ENCODE measurements at regions not wholly inside any gene's neighbourhood (a gene's known extent, or its start where the extent isn't known, plus 50 kb on each side); places are given as distances from the start of the nearest gene placed in this dataset.
"Not testable (repeated sequence)": the region's sequence is repeated elsewhere in the genome, so short reads cannot be mapped to it uniquely, and the experiment has no call there.

GRCh38 chr4:116551806-116552205, 533.6 kb downstream of the TRAM1L1 start:
- no peak for DNase-seq (ENCODE audit: extremely low read depth, low read depth, low spot score)

DNA sequence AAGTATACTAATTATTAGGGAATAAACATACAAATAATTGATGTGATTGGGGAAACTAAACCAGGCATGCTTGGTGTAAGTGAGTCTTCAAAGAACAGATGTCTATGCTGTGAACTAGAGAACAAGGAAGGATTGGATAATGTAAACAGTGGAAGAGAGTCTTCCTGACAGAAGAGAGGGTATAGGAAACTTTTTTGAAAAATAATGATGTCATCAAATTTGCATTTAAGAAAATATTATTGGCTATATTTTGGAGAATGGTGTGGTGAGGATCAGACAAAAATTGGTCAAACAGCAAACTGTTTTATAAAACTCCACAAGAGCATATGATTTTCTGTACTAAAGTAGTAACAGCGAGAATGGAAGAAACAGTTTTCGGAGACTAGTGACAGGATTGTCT, 537.7 kb downstream of the TRAM1L1 start:
- DNase-seq (ENCODE audit: extremely low read depth, low read depth, low spot score) = no peak

DNA sequence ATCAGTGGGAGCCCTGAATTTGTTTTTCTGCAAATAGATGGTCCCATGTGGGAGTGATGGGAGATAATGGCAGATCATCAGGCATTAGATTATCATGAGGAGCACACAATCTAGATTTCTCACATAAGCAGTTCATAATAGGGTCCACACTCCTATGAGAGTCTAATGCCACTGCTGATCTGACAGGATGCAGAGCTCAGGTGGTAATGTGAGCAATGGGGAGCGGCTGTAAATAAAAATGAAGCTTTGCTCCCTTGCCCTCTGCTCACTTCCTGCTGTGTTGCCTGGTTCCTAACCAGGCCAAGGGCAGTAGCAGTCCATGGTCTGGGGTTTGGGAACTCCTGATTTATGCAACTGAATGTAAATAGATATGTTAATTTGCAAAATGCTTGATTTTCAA, 538.6 kb downstream of the TRAM1L1 start:
- DNase-seq (ENCODE audit: extremely low read depth, low read depth, low spot score) = no peak

DNA sequence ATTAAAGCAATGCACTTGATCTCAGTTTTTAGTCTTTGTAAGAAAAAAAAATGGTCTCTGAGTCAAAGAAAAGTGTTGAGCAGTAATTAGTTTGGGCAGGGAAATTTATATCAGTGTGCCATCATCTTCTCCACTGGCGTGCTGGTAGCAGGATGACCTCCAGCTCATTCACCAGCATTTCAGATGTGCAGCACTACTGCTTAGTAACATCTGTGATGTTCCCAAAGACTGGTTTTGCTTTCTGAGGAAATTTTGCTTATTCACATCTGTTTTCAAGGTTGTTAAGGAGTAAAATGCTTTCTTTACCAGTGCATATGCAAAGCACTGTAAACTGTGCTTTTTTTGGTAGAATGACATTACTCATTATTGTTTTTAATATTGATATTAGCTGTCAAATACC, 540.4 kb downstream of the TRAM1L1 start:
- DNase-seq (ENCODE audit: extremely low read depth, low read depth, low spot score) = no peak

DNA sequence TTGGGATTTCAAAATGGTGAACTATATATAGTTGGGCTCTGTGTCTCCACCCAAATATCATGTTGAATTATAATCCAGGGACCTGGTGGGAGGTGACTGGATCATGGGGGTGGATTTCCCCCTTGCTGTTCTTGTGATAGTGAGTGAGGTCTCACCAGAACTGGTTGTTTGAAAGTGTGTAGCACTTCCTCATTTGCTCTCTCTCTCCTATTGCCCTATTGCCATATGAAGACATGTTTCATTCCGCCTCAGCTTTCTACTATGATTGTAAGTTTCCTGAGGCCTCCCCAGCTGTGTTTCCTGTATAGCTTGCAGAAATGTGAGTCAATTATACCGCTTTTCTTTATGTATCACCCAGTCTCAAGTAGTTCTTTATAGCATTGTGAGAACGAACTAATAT, 545.6 kb downstream of the TRAM1L1 start:
- no peak for DNase-seq (ENCODE audit: extremely low read depth, low read depth, low spot score)

DNA sequence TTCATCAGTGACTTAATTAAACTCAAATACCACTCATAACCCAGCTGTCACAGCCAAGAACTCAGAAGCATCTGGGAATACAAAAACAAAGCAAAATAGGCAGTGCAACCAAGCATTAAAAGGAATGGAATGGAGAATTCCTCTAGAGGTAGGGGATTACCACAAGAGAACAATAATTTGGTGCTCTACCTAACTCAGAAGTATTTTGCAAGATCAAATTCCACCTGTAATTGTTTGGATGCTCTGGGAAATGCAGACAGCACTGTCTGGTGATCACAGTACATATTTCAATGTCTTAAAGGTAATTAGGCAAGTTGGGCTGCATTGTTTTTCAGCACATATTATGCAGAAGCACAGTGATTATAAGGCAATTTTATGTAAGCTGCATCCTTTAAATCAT, 547.5 kb downstream of the TRAM1L1 start:
- DNase-seq (ENCODE audit: extremely low read depth, low read depth, low spot score) = no peak

DNA sequence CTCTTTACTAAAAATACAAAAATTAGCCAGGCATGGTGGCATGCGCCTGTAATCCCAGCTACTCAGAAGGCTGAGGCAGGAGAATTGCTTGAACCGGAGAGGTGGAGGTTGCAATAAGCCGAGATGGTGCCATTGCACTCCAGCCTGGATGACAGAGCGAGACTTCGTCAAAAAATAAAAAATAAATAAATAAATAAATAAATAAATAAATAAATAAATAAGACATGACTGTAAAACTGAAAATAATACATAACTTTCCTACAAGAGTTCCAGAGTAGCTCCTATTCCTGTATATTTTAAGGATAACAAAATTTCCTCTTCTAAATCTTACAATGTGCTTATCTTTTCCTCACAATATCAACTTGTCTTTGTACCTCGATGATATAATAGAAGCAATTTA, 549.4 kb downstream of the TRAM1L1 start:
- not testable (repeated sequence) for DNase-seq (ENCODE audit: extremely low read depth, low read depth, low spot score)

DNA sequence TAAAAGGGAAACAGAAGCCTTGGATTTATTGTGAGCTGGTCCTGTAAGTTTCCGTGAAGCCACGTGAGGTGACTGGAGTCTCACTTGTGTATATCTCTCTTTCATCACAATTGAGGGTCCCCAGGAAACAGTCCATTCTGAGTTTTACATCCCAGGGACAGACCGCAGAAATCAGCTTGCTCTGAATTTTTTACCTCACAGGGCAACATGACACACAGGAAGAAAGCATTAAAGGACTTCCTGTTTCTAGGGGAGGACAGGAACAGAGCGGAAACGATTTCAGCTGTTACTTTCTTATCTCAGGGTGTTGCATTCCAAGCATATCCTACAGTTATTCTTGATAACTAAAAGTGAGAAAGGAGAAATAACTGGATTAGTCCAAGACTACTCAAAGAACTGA, 553.5 kb downstream of the TRAM1L1 start:
- DNase-seq (ENCODE audit: extremely low read depth, low read depth, low spot score) = peak; percentile 52

DNA sequence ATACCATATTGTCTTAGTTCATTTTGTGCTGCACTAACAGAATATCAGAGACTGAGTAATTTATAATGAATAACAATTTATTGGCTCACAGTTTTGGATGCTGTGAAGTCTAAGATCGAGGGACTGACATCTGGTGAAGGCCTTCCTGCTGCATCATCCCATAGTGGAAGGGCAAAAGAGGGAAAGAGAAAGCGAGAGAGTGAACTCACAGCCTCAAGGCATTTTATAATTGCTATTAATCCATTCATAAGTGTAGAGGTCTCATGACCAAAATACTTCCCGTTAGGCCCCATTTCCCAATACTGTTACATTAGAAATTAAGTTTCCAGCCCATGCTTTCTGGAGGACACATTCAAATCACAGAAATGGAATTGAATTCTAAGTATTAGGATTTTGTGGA, 554.4 kb downstream of the TRAM1L1 start:
- DNase-seq (ENCODE audit: extremely low read depth, low read depth, low spot score) = no peak

- DNase-seq (ENCODE audit: extremely low read depth, low read depth, low spot score) = no peak
Measured at GRCh38 chr4:116530048-116530447, 555.3 kb downstream of the TRAM1L1 start.

GRCh38 chr4:116529129-116529528, 556.2 kb downstream of the TRAM1L1 start:
- no peak for DNase-seq (ENCODE audit: extremely low read depth, low read depth, low spot score)

DNA sequence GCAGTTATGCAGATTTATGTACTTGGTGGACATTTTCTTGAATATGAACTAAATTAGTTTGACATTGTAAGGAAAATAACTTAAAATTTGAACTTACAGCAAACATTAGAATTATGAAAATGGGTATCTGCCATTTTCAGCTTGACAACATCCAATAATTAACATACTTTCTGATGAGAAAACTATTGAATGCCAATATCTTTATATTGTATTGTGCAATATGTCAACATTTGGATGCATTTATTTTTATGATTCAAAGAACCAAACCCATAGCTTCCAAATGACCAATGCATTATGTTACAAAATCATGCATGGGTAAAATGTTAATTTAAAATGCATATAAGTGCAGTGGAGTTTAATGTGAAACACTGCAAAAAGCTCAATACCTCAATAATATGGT, 562.5 kb downstream of the TRAM1L1 start:
- no peak for DNase-seq (ENCODE audit: extremely low read depth, low read depth, low spot score)

DNA sequence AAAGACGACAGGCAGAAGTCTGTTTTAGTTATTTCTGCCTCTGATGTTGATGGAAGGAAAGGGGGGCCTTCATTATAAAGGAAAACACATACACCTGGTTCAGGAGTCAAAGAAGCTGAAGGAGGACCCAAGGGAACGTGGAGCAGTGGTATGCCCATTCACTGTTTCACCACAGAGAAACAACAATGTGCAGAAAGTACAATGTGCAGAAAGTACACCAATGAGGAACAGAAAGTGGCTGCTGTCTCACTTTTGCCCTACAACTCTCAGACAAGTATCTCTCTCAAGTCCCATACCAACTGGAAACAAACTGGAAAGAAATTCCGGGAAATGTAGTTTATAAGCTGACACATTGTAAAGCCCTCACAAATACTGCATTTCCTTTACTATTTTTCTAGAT, 564.5 kb downstream of the TRAM1L1 start:
- DNase-seq (ENCODE audit: extremely low read depth, low read depth, low spot score) = no peak

GRCh38 chr4:116516711-116517110, 568.7 kb downstream of the TRAM1L1 start:
- DNase-seq (ENCODE audit: extremely low read depth, low read depth, low spot score) = no peak

- DNase-seq (ENCODE audit: extremely low read depth, low read depth, low spot score) = no peak
Measured at GRCh38 chr4:116515959-116516358, 569.4 kb downstream of the TRAM1L1 start.

DNA sequence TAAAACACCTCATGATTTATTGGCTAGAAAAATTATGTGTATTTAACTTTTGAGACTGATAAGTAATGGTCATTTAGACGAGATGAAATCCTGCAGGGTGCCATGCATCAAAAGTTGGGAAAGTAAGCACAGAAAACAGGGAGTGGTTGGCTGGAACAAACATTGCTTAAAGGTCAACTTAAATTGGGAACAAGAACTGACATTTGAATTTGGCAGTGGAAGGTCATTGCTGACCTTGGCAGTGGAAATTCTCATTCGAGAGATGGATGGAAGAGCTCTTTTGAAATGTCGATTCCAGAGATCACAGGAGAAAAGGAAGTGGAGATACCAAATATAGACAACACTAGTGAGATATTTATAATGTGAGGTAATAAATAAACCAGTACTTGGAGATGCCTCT, 572.8 kb downstream of the TRAM1L1 start:
- DNase-seq (ENCODE audit: extremely low read depth, low read depth, low spot score) = no peak

DNA sequence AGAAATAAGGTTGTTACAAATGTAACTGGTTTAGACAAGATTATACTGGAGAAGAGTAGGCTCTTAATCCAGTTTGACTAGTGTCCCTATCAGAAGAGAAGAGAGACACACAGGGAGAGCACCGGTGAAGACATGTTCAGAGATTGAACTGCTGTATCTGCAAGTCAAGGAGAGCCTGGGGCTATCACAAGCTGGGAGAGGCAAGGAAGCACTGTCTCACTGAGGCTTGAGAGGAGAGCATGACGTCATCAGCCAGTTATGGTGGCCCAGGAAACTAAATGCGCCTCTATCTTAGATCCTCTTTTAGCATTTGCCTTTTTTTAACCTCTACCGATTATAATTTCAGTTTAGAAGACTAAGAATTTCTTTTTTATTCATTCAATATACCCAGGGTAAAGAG, 583.4 kb downstream of the TRAM1L1 start:
- DNase-seq (ENCODE audit: extremely low read depth, low read depth, low spot score) = no peak

GRCh38 chr4:116500225-116500624, 585.2 kb downstream of the TRAM1L1 start:
- no peak for DNase-seq (ENCODE audit: extremely low read depth, low read depth, low spot score)

DNA sequence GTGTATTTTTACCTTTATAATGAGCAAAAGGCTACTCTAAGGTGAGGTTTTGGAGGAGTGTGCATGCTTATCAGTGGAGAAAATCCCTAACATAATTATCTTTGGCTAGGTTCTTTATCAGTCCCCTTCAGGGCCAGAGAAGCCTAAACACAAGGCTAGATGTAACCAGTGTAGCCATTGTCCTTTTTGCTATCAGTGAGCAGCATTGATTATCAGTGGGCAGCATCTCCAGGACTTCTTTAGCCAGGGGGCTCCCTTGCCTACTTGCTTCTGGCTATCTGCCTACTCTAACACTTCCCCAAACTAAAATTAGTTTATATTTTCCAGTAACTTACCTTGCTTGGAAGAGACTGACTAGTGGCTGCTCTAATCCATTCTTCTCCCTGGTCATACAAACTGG, 595.6 kb downstream of the TRAM1L1 start:
- DNase-seq (ENCODE audit: extremely low read depth, low read depth, low spot score) = no peak

- DNase-seq (ENCODE audit: extremely low read depth, low read depth, low spot score) = no peak
Measured at GRCh38 chr4:116486401-116486800, 599.0 kb downstream of the TRAM1L1 start.

- DNase-seq (ENCODE audit: extremely low read depth, low read depth, low spot score) = no peak
Measured at GRCh38 chr4:116480546-116480945, 604.8 kb downstream of the TRAM1L1 start.

- no peak for DNase-seq (ENCODE audit: extremely low read depth, low read depth, low spot score)
Measured at GRCh38 chr4:116478343-116478742, 607.0 kb downstream of the TRAM1L1 start.

- no peak for DNase-seq (ENCODE audit: extremely low read depth, low read depth, low spot score)
Measured at GRCh38 chr4:116469582-116469981, 615.8 kb downstream of the TRAM1L1 start.

GRCh38 chr4:116453127-116453526, 632.2 kb downstream of the TRAM1L1 start:
- no peak for DNase-seq (ENCODE audit: extremely low read depth, low read depth, low spot score)

Data from glomerular endothelial cell (primary cell).